Nephron (organoid): ENCODE measurements at regions not wholly inside any gene's neighbourhood (a gene's known extent, or its start where the extent isn't known, plus 50 kb on each side); places are given as distances from the start of the nearest gene placed in this dataset.
A peak's percentile ranks its signal among the peaks of the same experiment; 100 is the strongest.

Experiments
- H3K27ac Mint-ChIP-seq, 3 experiments: 2 replicates each; pipeline ENCODE4 v1.8.0; 2020; ENCODE audit warnings: mixed read lengths in 3 of 3, mild to moderate bottlenecking in 2 of 3, moderate library complexity in 1 of 3
- H3K27me3 Mint-ChIP-seq: 2 replicates; pipeline ENCODE4 v1.8.0; 2021; ENCODE audit warnings: low read depth, mild to moderate bottlenecking, moderate library complexity, mixed read lengths
- H3K36me3 Mint-ChIP-seq: 2 replicates; pipeline ENCODE4 v1.8.0; 2020; ENCODE audit warnings: low read depth, mixed read lengths
- H3K4me1 Mint-ChIP-seq: 2 replicates; pipeline ENCODE4 v1.8.0; 2020; ENCODE audit warnings: mixed read lengths
- H3K4me3 Mint-ChIP-seq, 3 experiments: 2 replicates each; pipeline ENCODE4 v1.8.0; 2020; ENCODE audit warnings: mild to moderate bottlenecking in 3 of 3, mixed read lengths in 3 of 3, moderate library complexity in 2 of 3
- H3K9me3 Mint-ChIP-seq: 2 replicates; pipeline ENCODE4 v1.8.0; 2020; ENCODE audit warnings: mixed read lengths
- CTCF ChIP-seq, 3 experiments: fragments of 200-600 bp; sonication (generic); IDR thresholded peaks; one replicate each; pipeline ENCODE4 v1.5.0; 2021; ENCODE audit warnings: antibody characterized with exemption in 3 of 3; ENCODE audit not compliant: unreplicated experiment in 3 of 3

- peaks cover 19% of the 10 kb centered on the region for H3K27me3 Mint-ChIP-seq
- no peak overlapping the region for H3K4me3 Mint-ChIP-seq
- no peak for TF ChIP-seq CTCF (IDR thresholded peaks at IDR 0.05; ENCODE audit: unreplicated experiment in 3 of 3)
- H3K27ac Mint-ChIP-seq = no peak overlapping the region
- H3K4me1 Mint-ChIP-seq = peaks cover 11% of the 10 kb centered on the region
- no peaks in the 10 kb centered on the region for H3K9me3 Mint-ChIP-seq
- no peaks in the 10 kb centered on the region for H3K36me3 Mint-ChIP-seq
Observed at GRCh38 chr10:42986633-42987032, 90.2 kb upstream of the RET start.

- Mint-ChIP-seq H3K4me3 (no peak overlapping the region), H3K27ac (no peak overlapping the region), H3K27me3 (peaks cover 19% of the 10 kb centered on the region), H3K4me1 (peaks cover 11% of the 10 kb centered on the region), H3K9me3 (no peaks in the 10 kb centered on the region), H3K36me3 (no peaks in the 10 kb centered on the region)
- TF ChIP-seq CTCF (IDR thresholded peaks at IDR 0.05; ENCODE audit: unreplicated experiment in 3 of 3) = no peak
Observed at GRCh38 chr10:42987121-42987541, 89.7 kb upstream of the RET start.

- no peak overlapping the region for H3K4me3 Mint-ChIP-seq
- no peak for TF ChIP-seq CTCF (IDR thresholded peaks at IDR 0.05; ENCODE audit: unreplicated experiment in 3 of 3)
- H3K9me3 Mint-ChIP-seq = no peaks in the 10 kb centered on the region
- H3K27ac Mint-ChIP-seq = peak overlapping the region in 2 of 3 experiments; percentile 55
- H3K27me3 Mint-ChIP-seq = peaks cover 19% of the 10 kb centered on the region
- H3K36me3 Mint-ChIP-seq = no peaks in the 10 kb centered on the region
- H3K4me1 Mint-ChIP-seq = peaks cover 11% of the 10 kb centered on the region
Observed at GRCh38 chr10:42987575-42987974, 89.3 kb upstream of the RET start.

GRCh38 chr10:42988069-42988468 is 88.8 kb upstream of the RET start:
- no peak overlapping the region for H3K4me3 Mint-ChIP-seq
- peaks cover 11% of the 10 kb centered on the region for H3K4me1 Mint-ChIP-seq
- peak overlapping the region in 2 of 3 experiments; percentile 55 for H3K27ac Mint-ChIP-seq
- no peaks in the 10 kb centered on the region for H3K9me3 Mint-ChIP-seq
- H3K27me3 Mint-ChIP-seq = peaks cover 19% of the 10 kb centered on the region
- H3K36me3 Mint-ChIP-seq = no peaks in the 10 kb centered on the region
- no peak for TF ChIP-seq CTCF (IDR thresholded peaks at IDR 0.05; ENCODE audit: unreplicated experiment in 3 of 3)

- no peak for TF ChIP-seq CTCF (IDR thresholded peaks at IDR 0.05; ENCODE audit: unreplicated experiment in 3 of 3)
- H3K4me1 Mint-ChIP-seq = peaks cover 11% of the 10 kb centered on the region
- H3K27me3 Mint-ChIP-seq = peaks cover 19% of the 10 kb centered on the region
- peak overlapping the region in 2 of 3 experiments; percentile 48 to 75 for H3K27ac Mint-ChIP-seq
- peak overlapping the region in 1 of 3 experiments; percentile 8 for H3K4me3 Mint-ChIP-seq
- H3K36me3 Mint-ChIP-seq = no peaks in the 10 kb centered on the region
- H3K9me3 Mint-ChIP-seq = no peaks in the 10 kb centered on the region
Observed at GRCh38 chr10:42988517-42989395, 88.1 kb upstream of the RET start.
